Activated CD8-positive, alpha-beta T cell treated with anti-CD3 and anti-CD28 coated beads, Interleukin-2, amount 10 ng/mL, durations not matched to agents 7 days and 5 days (primary cell): ENCODE measurements at regions not wholly inside any gene's neighbourhood (a gene's known extent, or its start where the extent isn't known, plus 50 kb on each side); places are given as distances from the start of the nearest gene placed in this dataset.
A peak's percentile ranks its signal among the peaks of the same experiment; 100 is the strongest.
"Not testable (repeated sequence)": the region's sequence is repeated elsewhere in the genome, so short reads cannot be mapped to it uniquely, and the experiment has no call there.

Experiments
- ATAC-seq: fragments of 150-1000 bp; cut with Tn5 transposase; one replicate; pipeline ENCODE4 v1.10.0; 2021; ENCODE audit warnings: moderate library complexity
- CTCF ChIA-PET: fragments of 350-600 bp; sonication (Branson Sonifier 250); formaldehyde crosslinking; loops from one replicate; lab custom pipeline; 2021; ENCODE audit warnings: antibody characterized with exemption; lab: Charles Lee
- POLR2A ChIA-PET: fragments of 350-600 bp; sonication (Branson Sonifier 250); formaldehyde crosslinking; loops from one replicate; lab custom pipeline; 2021; ENCODE audit warnings: antibody characterized with exemption; lab: Charles Lee
- DNase-seq: peaks from one replicate; pipeline ENCODE4 v3.0.0-alpha.2; 2020
- H3K27ac Mint-ChIP-seq: one replicate; pipeline ENCODE4 v1.8.0; 2021; ENCODE audit warnings: mild to moderate bottlenecking, mixed read lengths
- H3K27me3 Mint-ChIP-seq: one replicate; pipeline ENCODE4 v1.8.0; 2021; ENCODE audit warnings: low read depth, mixed read lengths
- H3K36me3 Mint-ChIP-seq: one replicate; pipeline ENCODE4 v1.8.0; 2021; ENCODE audit warnings: low read depth, mixed read lengths
- H3K4me1 Mint-ChIP-seq: one replicate; pipeline ENCODE4 v1.8.0; 2021; ENCODE audit warnings: low read depth, mixed read lengths
- H3K4me3 Mint-ChIP-seq: one replicate; pipeline ENCODE4 v1.8.0; 2021; ENCODE audit warnings: mild to moderate bottlenecking, mixed read lengths
- H3K9me3 Mint-ChIP-seq: one replicate; pipeline ENCODE4 v1.8.0; 2022; ENCODE audit warnings: mixed read lengths; ENCODE audit not compliant: insufficient read depth

GRCh38 chr15:96049766-96050165 is 280.7 kb upstream of the NR2F2 start:
- H3K27me3 Mint-ChIP-seq, result peaks cover 40% of the 10 kb centered on the region
- no peak overlapping the region for H3K27ac Mint-ChIP-seq
- H3K36me3 Mint-ChIP-seq, result no peaks in the 10 kb centered on the region
- ChIA-PET POLR2A (no interaction called here), CTCF (no interaction called here)
- H3K4me3 Mint-ChIP-seq, result no peak overlapping the region
- no peaks in the 10 kb centered on the region for H3K9me3 Mint-ChIP-seq
- peaks cover 2% of the 10 kb centered on the region for H3K4me1 Mint-ChIP-seq
- ATAC-seq (no peak), DNase-seq (no peak)

GRCh38 chr15:96051598-96051997 is 278.9 kb upstream of the NR2F2 start:
- no peaks in the 10 kb centered on the region for H3K9me3 Mint-ChIP-seq
- no peak overlapping the region for H3K27ac Mint-ChIP-seq
- no peak overlapping the region for H3K4me3 Mint-ChIP-seq
- peaks cover 44% of the 10 kb centered on the region for H3K27me3 Mint-ChIP-seq
- H3K36me3 Mint-ChIP-seq, result no peaks in the 10 kb centered on the region
- ATAC-seq (no peak), DNase-seq (no peak)
- peaks cover 2% of the 10 kb centered on the region for H3K4me1 Mint-ChIP-seq
- CTCF ChIA-PET, result no interaction called here
- POLR2A ChIA-PET, result no interaction called here

GRCh38 chr15:96052154-96052553 is 278.3 kb upstream of the NR2F2 start:
- Mint-ChIP-seq H3K4me1 (peaks cover 2% of the 10 kb centered on the region), H3K36me3 (no peaks in the 10 kb centered on the region), H3K27me3 (peaks cover 44% of the 10 kb centered on the region), H3K4me3 (no peak overlapping the region), H3K9me3 (no peaks in the 10 kb centered on the region), H3K27ac (no peak overlapping the region)
- POLR2A ChIA-PET, result no interaction called here
- no peak for ATAC-seq
- CTCF ChIA-PET, result no interaction called here
- DNase-seq, result no peak

GRCh38 chr15:96052572-96053030 is 277.9 kb upstream of the NR2F2 start:
- POLR2A ChIA-PET, result no interaction called here
- no peak overlapping the region for H3K27ac Mint-ChIP-seq
- H3K4me3 Mint-ChIP-seq, result no peak overlapping the region
- ATAC-seq (no peak), DNase-seq (no peak)
- CTCF ChIA-PET, result no interaction called here
- H3K27me3 Mint-ChIP-seq, result peaks cover 40% of the 10 kb centered on the region
- peaks cover 2% of the 10 kb centered on the region for H3K4me1 Mint-ChIP-seq
- no peaks in the 10 kb centered on the region for H3K9me3 Mint-ChIP-seq
- H3K36me3 Mint-ChIP-seq, result no peaks in the 10 kb centered on the region

- CTCF ChIA-PET, result no interaction called here
- Mint-ChIP-seq H3K4me3 (no peak overlapping the region), H3K27me3 (peaks cover 37% of the 10 kb centered on the region), H3K4me1 (peaks cover 5% of the 10 kb centered on the region), H3K36me3 (no peaks in the 10 kb centered on the region), H3K9me3 (no peaks in the 10 kb centered on the region), H3K27ac (no peak overlapping the region)
- POLR2A ChIA-PET, result interaction anchor here (0.6 kb wide), 1 partner anchor 114 kb away, joined by 3 read pairs; no protein-coding TSS in a partner anchor
- DNase-seq, result no peak
- ATAC-seq, result no peak
Observed at GRCh38 chr15:96053031-96053780, 277.3 kb upstream of the NR2F2 start.

GRCh38 chr15:96053781-96054428 is 276.6 kb upstream of the NR2F2 start:
- DNase-seq (no peak), ATAC-seq (no peak)
- peaks cover 33% of the 10 kb centered on the region for H3K27me3 Mint-ChIP-seq
- ChIA-PET POLR2A (no interaction called here), CTCF (no interaction called here)
- H3K36me3 Mint-ChIP-seq, result no peaks in the 10 kb centered on the region
- H3K4me3 Mint-ChIP-seq, result no peak overlapping the region
- H3K4me1 Mint-ChIP-seq, result peaks cover 8% of the 10 kb centered on the region
- no peak overlapping the region for H3K27ac Mint-ChIP-seq
- no peaks in the 10 kb centered on the region for H3K9me3 Mint-ChIP-seq

- no peak overlapping the region for H3K4me3 Mint-ChIP-seq
- H3K9me3 Mint-ChIP-seq, result no peaks in the 10 kb centered on the region
- no peaks in the 10 kb centered on the region for H3K36me3 Mint-ChIP-seq
- DNase-seq (no peak), ATAC-seq (no peak)
- ChIA-PET POLR2A (no interaction called here), CTCF (no interaction called here)
- H3K27ac Mint-ChIP-seq, result no peak overlapping the region
- H3K27me3 Mint-ChIP-seq, result peaks cover 26% of the 10 kb centered on the region
- H3K4me1 Mint-ChIP-seq, result peaks cover 8% of the 10 kb centered on the region
Observed at GRCh38 chr15:96054621-96055020, 275.9 kb upstream of the NR2F2 start.

- peaks cover 15% of the 10 kb centered on the region for H3K27me3 Mint-ChIP-seq
- H3K4me1 Mint-ChIP-seq, result peaks cover 6% of the 10 kb centered on the region
- no peak for DNase-seq
- H3K4me3 Mint-ChIP-seq, result no peak overlapping the region
- no peaks in the 10 kb centered on the region for H3K36me3 Mint-ChIP-seq
- H3K27ac Mint-ChIP-seq, result no peak overlapping the region
- POLR2A ChIA-PET, result no interaction called here
- CTCF ChIA-PET, result no interaction called here
- H3K9me3 Mint-ChIP-seq, result no peaks in the 10 kb centered on the region
- ATAC-seq, result no peak
Observed at GRCh38 chr15:96058103-96058851, 272.2 kb upstream of the NR2F2 start.

- H3K4me1 Mint-ChIP-seq, H3K27ac Mint-ChIP-seq, POLR2A ChIA-PET, DNase-seq, H3K36me3 Mint-ChIP-seq, H3K4me3 Mint-ChIP-seq, ATAC-seq, H3K9me3 Mint-ChIP-seq, CTCF ChIA-PET: not testable (repeated sequence)
- H3K27me3 Mint-ChIP-seq, result peaks cover 11% of the 10 kb centered on the region
Observed at GRCh38 chr15:96058852-96059103, 271.7 kb upstream of the NR2F2 start.

- H3K4me3 Mint-ChIP-seq, H3K9me3 Mint-ChIP-seq, H3K36me3 Mint-ChIP-seq, H3K27me3 Mint-ChIP-seq, POLR2A ChIA-PET, ATAC-seq, H3K4me1 Mint-ChIP-seq, DNase-seq, CTCF ChIA-PET, H3K27ac Mint-ChIP-seq: not testable (repeated sequence)
Observed at GRCh38 chr15:96060591-96060990, 269.9 kb upstream of the NR2F2 start.

- H3K27me3 Mint-ChIP-seq, result peaks cover 5% of the 10 kb centered on the region
- H3K4me1 Mint-ChIP-seq, result no peaks in the 10 kb centered on the region
- DNase-seq, result no peak
- H3K4me3 Mint-ChIP-seq, result no peak overlapping the region
- H3K36me3 Mint-ChIP-seq, result no peaks in the 10 kb centered on the region
- no peak for ATAC-seq
- H3K27ac Mint-ChIP-seq, result no peak overlapping the region
- CTCF ChIA-PET, result no interaction called here
- POLR2A ChIA-PET, result no interaction called here
- no peaks in the 10 kb centered on the region for H3K9me3 Mint-ChIP-seq
Observed at GRCh38 chr15:96064351-96064756, 266.1 kb upstream of the NR2F2 start.

GRCh38 chr15:96066126-96066525 is 264.4 kb upstream of the NR2F2 start:
- POLR2A ChIA-PET, result no interaction called here
- Mint-ChIP-seq H3K9me3 (no peaks in the 10 kb centered on the region), H3K27ac (no peak overlapping the region), H3K4me1 (no peaks in the 10 kb centered on the region), H3K27me3 (no peaks in the 10 kb centered on the region), H3K36me3 (no peaks in the 10 kb centered on the region), H3K4me3 (no peak overlapping the region)
- DNase-seq (no peak), ATAC-seq (peak; percentile 30)
- CTCF ChIA-PET, result no interaction called here
